RWPE1 (cell line): ENCODE measurements at regions not wholly inside any gene's neighbourhood (a gene's known extent, or its start where the extent isn't known, plus 50 kb on each side); places are given as distances from the start of the nearest gene placed in this dataset.
A peak's percentile ranks its signal among the peaks of the same experiment; 100 is the strongest.
"Not testable (repeated sequence)": the region's sequence is repeated elsewhere in the genome, so short reads cannot be mapped to it uniquely, and the experiment has no call there.

ENCODE experiments used
- CTCF ChIA-PET: fragments of 350-600 bp; sonication (Branson Sonifier 250); formaldehyde crosslinking; extraction: SDS; loops from one replicate; lab custom pipeline; 2021; lab: Yijun Ruan, JAX
- POLR2A ChIA-PET: fragments of 400-600 bp; formaldehyde crosslinking; extraction: SDS; loops from one replicate; lab custom pipeline; 2020; ENCODE audit warnings: antibody characterized with exemption; ENCODE audit not compliant: low non-redundant PET; lab: Yijun Ruan, JAX
- DNase-seq: peaks from one replicate; pipeline ENCODE4 v3.0.0; 2012; ENCODE audit warnings: low spot score
- H3K27ac ChIP-seq: fragments of 450-650 bp; 2 replicates; pipeline ENCODE4 v1.5.1; 2017
- TF ChIP-seq, protein P1 (sequence below): fragments of 450-650 bp; conservative IDR thresholded peaks from 2 replicates; pipeline ENCODE4 v1.5.1; 2017; ENCODE audit warnings: low read depth, mild to moderate bottlenecking

GRCh38 chr5:85556464-85556863 is 1061.3 kb upstream of the COX7C start:
- ChIA-PET POLR2A (no interaction called here), CTCF (interaction anchor here (0.7 kb wide), 1 partner anchor 869 kb away, joined by 6 read pairs; no protein-coding TSS in a partner anchor)
- no peak overlapping the region for H3K27ac ChIP-seq
- TF ChIP-seq, protein P1, sequence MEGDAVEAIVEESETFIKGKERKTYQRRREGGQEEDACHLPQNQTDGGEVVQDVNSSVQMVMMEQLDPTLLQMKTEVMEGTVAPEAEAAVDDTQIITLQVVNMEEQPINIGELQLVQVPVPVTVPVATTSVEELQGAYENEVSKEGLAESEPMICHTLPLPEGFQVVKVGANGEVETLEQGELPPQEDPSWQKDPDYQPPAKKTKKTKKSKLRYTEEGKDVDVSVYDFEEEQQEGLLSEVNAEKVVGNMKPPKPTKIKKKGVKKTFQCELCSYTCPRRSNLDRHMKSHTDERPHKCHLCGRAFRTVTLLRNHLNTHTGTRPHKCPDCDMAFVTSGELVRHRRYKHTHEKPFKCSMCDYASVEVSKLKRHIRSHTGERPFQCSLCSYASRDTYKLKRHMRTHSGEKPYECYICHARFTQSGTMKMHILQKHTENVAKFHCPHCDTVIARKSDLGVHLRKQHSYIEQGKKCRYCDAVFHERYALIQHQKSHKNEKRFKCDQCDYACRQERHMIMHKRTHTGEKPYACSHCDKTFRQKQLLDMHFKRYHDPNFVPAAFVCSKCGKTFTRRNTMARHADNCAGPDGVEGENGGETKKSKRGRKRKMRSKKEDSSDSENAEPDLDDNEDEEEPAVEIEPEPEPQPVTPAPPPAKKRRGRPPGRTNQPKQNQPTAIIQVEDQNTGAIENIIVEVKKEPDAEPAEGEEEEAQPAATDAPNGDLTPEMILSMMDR: no peak
- no peak for DNase-seq

DNA sequence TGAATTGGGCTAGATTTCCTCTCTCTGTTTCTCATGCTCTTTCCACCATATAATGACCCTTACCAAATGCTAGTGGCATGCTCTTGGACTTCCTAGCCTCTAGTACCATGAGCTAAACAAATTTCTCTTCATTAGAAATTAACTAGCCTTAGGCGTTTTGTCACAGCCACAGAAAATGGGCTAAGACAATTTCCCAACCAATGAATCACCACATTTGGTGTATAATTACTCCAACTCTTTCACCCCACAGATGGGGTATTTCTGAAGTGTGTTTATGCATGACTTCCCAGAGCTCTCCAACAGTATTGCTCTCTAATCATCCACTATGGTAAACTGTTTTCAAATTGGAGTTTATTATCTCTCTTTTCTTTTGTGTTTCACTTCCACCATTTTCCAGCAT is 1041.1 kb upstream of the COX7C start:
- H3K27ac ChIP-seq: no peak overlapping the region
- DNase-seq: peak; percentile 1
- ChIA-PET POLR2A (no interaction called here), CTCF (no interaction called here)
- TF ChIP-seq, protein P1: no peak

GRCh38 chr5:85587806-85588205 is 1029.9 kb upstream of the COX7C start:
- DNase-seq, POLR2A ChIA-PET, H3K27ac ChIP-seq, CTCF ChIA-PET: not testable (repeated sequence)

DNA sequence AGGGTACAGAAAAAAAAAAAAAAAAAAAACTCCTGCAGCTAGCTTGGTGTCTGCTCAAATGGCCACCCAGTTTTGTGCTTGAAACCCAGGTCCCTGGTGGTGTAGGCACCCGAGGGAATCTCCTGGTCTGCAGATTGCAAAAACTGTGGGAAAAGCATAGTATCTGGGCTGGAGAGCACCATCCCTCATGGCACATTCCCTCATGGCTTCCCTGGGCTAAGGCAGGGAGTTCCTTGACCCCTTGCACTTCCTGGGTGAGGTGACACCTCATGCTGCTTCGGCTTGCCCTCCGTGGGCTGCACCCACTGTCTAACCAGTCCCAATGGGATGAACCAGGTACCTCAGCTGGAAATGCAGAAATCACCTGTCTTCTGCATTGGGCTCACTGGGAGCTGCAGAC is 1029.5 kb upstream of the COX7C start:
- POLR2A ChIA-PET, DNase-seq, CTCF ChIA-PET, H3K27ac ChIP-seq: not testable (repeated sequence)

DNA sequence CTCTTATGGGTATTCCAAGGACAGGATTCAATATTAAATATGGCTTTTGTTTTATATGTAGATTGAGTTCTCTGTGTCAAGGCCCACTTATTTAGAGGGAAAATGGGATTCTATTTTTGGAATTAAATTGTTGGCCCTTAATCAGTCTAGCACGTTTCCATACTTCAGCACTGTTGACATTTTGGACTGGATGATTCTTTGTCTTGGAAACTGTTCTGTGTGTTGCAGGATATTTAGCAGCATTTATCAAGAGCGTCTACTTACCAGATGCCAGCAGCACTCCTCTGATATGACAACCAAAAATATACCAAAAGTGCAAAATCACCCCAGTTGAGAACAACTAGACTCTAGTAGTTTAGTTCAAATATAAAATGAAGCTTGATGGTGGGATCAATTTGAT is 1027.0 kb upstream of the COX7C start:
- POLR2A ChIA-PET: no interaction called here
- CTCF ChIA-PET: no interaction called here
- DNase-seq: no peak
- H3K27ac ChIP-seq: no peak overlapping the region
- TF ChIP-seq, protein P1: no peak

DNA sequence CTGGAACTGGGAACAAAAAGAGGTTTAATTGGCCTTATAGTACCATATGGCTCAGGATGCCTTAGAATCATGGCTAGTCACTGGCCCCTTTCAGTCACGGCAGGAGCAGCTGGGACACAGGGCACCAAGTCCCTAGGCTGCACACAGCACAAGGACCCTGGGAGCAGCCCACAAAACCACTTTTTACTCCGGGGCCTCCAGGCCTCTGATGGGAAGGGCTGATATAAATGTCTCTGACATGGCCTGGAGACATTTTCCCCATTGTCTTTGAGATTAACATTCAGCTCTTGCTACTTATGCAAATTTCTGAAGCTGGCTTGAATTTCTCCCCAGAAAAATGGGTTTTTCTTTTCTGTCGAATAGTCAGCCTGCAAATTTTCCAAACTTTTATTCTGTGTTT is 1026.4 kb upstream of the COX7C start:
- TF ChIP-seq, protein P1: no peak
- ChIA-PET CTCF (no interaction called here), POLR2A (no interaction called here)
- H3K27ac ChIP-seq: no peak overlapping the region
- no peak for DNase-seq

- TF ChIP-seq, protein P1: no peak
- no peak for DNase-seq
- no peak overlapping the region for H3K27ac ChIP-seq
- ChIA-PET CTCF (no interaction called here), POLR2A (no interaction called here)
These were observed 1014.9 kb upstream of the COX7C start for GRCh38 chr5:85602843-85603242.

GRCh38 chr5:85604378-85604777 is 1013.4 kb upstream of the COX7C start:
- DNase-seq: no peak
- POLR2A ChIA-PET: no interaction called here

More at GRCh38 chr5:85604378-85604777, 1013.4 kb upstream of the COX7C start:
- TF ChIP-seq, protein P1: no peak
- CTCF ChIA-PET: interaction anchor here (0.6 kb wide), 2 partner anchors 873 to 894 kb away, joined by 3 to 5 read pairs; no protein-coding TSS in a partner anchor
- no peak overlapping the region for H3K27ac ChIP-seq
